ENCODE measurements at regions not wholly inside any gene's neighbourhood (a gene's known extent, or its start where the extent isn't known, plus 50 kb on each side); places are given as distances from the start of the nearest gene placed in this dataset.
"Not testable (repeated sequence)": the region's sequence is repeated elsewhere in the genome, so short reads cannot be mapped to it uniquely, and the experiment has no call there.

DNA sequence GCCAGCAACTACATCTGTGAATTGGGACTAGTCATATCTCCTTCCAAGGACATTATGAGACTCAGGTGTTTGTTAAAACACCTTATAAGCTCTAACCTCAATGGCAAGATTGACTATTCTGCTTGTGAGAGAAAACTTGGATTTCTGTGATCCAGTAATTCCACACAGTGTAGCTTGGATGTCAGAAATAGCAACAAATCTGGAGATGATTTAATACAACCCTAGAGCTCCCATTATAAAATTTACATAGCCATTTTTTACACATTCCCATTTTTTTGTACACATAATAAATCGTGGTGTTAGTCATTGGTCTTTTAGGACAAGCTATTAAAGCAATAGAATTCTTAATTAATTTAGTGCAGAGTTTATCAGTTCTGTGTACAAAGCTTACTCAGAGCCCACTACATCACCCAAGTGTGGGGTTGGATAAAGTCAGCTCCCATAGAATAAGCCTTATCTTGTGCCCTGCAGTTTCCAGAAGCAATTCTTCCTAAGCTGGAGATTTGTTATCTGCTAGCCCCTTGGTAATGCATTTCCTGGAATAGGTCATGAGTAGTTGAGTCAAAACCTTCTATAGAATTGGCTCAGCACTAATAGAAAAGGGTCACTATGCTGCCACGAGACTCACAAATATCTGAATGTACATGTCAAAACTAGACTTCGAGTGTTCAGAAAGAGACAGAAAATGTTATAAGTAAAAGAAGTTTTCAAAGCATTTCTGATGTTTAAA is 434.0 kb upstream of the RUNX1 start:
- no peak for DNase-seq

- DNase-seq: no peak
Observed at GRCh38 chr21:35482096-35482495, 433.0 kb upstream of the RUNX1 start.

- no peak for DNase-seq
Observed at GRCh38 chr21:35481005-35481404, 431.9 kb upstream of the RUNX1 start.

DNA sequence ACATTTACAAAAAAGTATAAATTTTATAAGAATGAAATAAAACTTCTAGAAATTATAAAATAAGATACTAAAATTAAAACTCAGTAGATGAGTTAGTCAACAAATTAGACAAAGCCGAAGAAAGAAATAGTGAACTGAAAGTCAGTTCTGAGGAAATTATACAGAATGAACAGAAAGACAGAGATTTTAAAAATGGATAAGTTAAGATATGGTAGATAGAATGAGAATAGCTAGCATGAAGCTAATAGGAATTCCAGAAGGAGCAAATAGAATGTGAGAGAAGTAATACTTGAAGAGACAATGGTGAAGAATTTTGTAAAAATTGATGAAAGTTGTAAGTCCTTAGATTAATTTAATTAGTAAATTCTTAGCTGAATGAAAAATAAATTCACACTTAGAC is 430.4 kb upstream of the RUNX1 start:
- DNase-seq: no peak

GRCh38 chr21:35479065-35479448 is 430.0 kb upstream of the RUNX1 start:
- DNase-seq: no peak

DNA sequence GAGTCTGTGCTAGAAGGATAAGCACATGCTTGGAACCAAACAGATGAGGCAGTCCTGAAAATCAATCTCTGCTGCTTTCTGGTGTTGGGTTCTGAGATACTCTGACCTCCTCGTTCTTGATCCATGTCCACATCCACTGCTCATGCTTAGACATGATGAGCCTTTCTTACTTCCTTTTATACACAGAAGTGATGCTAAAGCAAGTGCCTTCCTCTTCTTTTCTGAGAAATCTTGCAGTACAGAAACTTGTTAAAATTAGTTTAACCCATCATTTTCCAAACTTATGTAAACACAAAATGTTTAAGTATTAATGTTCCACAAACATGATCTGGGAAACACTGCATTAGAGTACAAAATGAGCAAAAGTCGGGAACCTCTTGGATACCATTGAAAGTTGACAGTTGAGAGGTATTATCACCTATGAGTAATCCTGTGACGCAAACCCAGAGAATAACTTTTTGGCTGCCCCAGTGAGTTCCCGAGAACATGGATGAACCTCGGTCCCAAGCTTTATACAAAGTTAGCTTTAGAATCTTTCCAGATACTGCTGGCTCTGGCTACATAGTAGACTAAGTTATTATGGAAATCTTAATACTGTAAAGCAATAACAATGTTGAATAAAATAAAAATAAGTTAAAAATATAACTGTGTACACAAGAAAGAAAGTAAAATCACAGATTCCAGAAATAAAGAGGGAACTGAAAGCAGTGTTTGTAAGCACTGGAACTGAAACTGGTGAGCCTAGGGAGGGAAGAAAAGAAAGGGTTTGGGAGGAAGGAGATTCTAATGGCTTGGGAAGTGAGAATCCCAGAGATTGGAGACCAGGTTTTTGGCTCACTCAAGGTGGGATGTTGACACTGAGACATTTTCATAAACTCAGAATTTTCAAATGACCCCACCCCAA is 429.3 kb upstream of the RUNX1 start:
- no peak for DNase-seq

- DNase-seq: no peak
Observed at GRCh38 chr21:35477622-35478021, 428.5 kb upstream of the RUNX1 start.

GRCh38 chr21:35476621-35477395 is 427.7 kb upstream of the RUNX1 start:
- DNase-seq: no peak

DNA sequence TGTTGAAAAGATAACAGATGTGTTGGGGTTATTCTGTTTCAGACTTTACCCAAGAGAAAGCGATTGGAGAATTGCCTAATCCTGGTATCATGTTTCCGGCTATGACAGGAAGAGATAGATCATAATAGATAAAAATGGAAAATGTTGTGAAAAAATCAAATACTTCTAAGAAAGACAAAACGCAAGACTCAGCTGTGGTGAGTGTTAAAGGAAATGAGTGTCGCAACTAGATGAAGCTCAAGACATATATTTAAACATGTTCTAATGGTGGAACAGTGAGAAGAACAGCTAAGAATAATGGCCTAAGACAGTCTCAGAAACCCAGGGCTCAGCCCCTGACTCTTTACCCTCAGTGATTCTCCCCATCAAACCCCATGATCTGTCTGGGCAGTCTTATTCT is 426.7 kb upstream of the RUNX1 start:
- DNase-seq: no peak

- DNase-seq: no peak
Observed at GRCh38 chr21:35475009-35475408, 425.9 kb upstream of the RUNX1 start.

- DNase-seq: no peak
Observed at GRCh38 chr21:35473496-35473895, 424.4 kb upstream of the RUNX1 start.

DNA sequence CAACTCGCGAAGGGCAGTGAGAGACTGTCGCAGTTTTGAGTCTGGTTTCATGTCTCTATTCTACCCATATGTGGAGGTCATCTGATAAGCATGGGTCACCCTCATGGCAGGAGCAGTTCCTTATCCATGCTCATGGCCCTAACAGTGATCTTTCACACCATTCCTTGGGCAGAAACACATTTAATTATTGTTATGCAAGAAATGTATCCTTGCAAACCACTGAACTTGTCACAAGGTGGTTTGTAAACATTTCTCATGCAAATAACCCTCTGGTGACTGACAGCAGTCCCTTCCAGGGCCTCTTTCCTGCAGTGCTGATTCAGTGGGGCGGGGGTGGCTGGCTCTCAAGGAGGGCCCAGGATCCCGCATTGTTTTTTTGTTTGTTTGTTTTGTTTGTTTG is 421.4 kb upstream of the RUNX1 start:
- no peak for DNase-seq

GRCh38 chr21:35469498-35469897 is 420.4 kb upstream of the RUNX1 start:
- DNase-seq: no peak

DNA sequence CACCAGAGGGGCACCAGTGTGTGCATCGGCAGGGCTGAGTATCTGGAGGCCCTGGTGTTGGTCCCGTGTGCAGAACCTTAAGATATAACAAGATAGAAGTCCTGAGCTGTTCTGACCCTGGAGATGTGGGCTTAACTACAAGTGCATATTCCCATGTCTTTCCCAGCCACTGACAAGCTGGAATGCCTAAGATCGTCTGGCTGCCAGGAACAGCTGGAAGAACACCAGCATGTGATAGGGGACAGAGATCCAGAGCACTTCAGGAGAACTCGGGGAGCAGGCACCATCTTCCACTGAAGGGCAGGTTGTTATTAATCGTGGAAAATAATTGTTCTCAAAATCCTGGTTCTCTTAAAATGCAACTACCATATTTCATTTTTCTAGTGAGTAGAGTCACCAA is 419.9 kb upstream of the RUNX1 start:
- no peak for DNase-seq

GRCh38 chr21:35467566-35467965 is 418.5 kb upstream of the RUNX1 start:
- no peak for DNase-seq

GRCh38 chr21:35466681-35467080 is 417.6 kb upstream of the RUNX1 start:
- not testable (repeated sequence) for DNase-seq

- no peak for DNase-seq
Observed at GRCh38 chr21:35465741-35466140, 416.6 kb upstream of the RUNX1 start.

- DNase-seq: no peak
Observed at GRCh38 chr21:35461700-35462099, 412.6 kb upstream of the RUNX1 start.

DNA sequence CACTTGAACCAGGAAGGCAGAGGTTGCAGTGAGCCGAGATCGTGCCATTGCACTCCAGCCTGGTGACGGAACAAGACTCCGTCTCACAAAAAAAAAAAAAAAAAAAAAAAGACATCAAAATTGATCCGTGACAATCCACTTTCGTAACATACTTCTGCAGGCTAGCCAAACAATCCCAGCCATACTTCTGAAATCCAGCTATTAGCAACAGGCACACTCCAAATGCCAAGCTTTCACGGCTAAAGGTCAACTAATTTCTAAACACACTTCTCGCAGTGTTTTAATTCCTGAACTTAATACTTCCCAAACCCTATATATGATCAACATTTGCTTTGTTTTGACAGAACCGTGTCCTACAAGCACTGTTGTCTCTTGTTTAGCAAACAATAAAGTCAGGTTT is 411.3 kb upstream of the RUNX1 start:
- no peak for DNase-seq

DNA sequence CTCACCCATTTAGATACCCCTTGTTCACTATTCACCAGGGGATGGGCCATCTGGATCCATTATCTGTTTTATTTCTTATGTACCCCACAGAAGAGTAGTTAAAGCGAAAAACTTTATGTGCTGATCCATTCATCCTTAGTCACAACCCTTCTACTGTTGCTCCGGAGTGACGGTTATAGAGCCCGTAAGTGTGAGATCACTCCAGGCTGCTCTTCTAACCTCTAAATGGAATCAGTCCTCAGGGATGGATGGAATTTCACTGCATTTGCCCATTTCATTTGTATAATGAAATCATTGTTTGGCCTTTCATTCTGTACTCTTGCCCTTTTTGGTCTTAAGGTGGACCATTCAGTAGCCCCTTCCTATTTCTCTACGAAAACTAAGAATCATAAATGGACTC is 409.3 kb upstream of the RUNX1 start:
- DNase-seq: no peak

DNA sequence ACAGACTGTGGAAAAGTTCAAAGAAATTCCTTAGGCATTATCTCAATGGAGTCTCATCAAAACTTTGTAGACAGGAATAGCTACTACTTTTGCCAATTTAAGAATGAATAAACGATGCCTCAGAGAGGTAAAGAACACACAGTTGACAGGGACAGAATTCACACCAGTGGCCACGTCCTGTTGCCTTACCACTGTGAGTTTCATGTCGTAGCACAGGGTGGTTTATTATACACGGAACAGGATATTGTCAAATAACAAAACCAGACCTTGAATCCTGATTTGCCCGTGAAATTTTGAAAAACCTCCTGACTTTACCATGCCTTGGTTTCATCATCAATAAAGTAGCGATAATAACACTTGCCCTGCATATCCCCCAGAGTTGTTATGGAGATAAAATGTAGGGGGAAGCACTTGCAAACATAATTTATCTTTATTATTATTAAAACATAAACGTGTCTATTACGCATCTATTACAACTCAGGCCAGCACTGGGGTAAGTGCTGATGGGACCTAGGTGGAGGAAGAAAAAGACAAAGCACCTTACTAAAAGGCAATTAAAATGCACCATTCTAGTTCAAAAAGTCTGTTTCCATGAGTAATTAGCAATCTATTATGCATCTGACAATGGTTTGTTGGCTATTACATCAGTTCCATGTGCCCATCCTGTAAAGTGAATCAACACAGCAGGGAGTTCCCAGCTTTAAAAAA is 408.1 kb upstream of the RUNX1 start:
- DNase-seq: no peak

GRCh38 chr21:35451276-35451675 is 402.2 kb upstream of the RUNX1 start:
- no peak for DNase-seq

DNA sequence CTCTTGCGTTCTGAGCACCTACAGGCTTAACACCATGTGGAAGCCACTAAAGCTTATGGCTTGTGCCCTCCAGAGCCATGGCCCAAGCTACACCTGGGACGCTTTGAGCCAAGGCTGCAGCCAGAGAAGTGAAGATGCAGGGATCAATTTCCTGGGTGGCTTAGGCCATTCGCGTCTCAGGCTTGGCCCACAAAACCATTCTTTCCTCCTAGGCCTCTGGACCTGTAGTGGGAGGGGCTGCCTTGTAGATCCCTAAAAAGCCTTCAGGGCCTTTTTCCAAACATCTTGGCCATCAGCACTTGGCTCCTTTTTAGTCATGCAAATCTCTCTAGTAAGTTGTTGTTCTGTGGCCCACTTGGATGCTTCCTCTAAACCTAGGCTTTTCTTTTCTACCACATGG is 401.7 kb upstream of the RUNX1 start:
- DNase-seq: no peak

All from NCI-H1092 treated with DMSO at 0.1 percent for 48 hours (cell line).